ENCODE measurements at regions not wholly inside any gene's neighbourhood (a gene's known extent, or its start where the extent isn't known, plus 50 kb on each side); places are given as distances from the start of the nearest gene placed in this dataset.

GRCh38 chr3:163556813-163557523 lies 1521.3 kb downstream of the SI start:
- TF ChIP-seq POLR2A (IDR thresholded peaks at IDR 0.05; ENCODE audit: borderline replicate concordance, extremely low read depth, insufficient read depth, insufficient read length): no peak
- no peak for TF ChIP-seq SRF (IDR thresholded peaks at IDR 0.05; ENCODE audit: low read depth)
- TF ChIP-seq POLR2AphosphoS5 (IDR thresholded peaks at IDR 0.05; ENCODE audit: low read depth, low read length): no peak
- no peak for TF ChIP-seq REST (IDR thresholded peaks at IDR 0.05; ENCODE audit: low read depth)
- TF ChIP-seq ZNF274 (IDR thresholded peaks at IDR 0.05; ENCODE audit: low read depth, low read length): no peak
- TF ChIP-seq EZH2phosphoT487 (IDR thresholded peaks at IDR 0.05; ENCODE audit: borderline replicate concordance): no peak

Data from HCT116 (cell line).